Panc1 (cell line): ENCODE measurements at regions not wholly inside any gene's neighbourhood (a gene's known extent, or its start where the extent isn't known, plus 50 kb on each side); places are given as distances from the start of the nearest gene placed in this dataset.

Experiments
- ATAC-seq: fragments of 200-7000 bp; cut with Tn5 transposase; 2 replicates; pipeline ENCODE4 v1.9.1; 2020; ENCODE audit warnings: mild to moderate bottlenecking, moderate library complexity
- BruUV-seq: library from RNA; stranded (reverse); fragments of 400-500 nt; replicated peaks from 2 replicates; lab custom pipeline; 2021; lab: Mats Ljungman, UMichigan
- CTCF ChIA-PET: fragments of 300-600 bp; sonication (Branson Sonifier 250); formaldehyde crosslinking; loops from one replicate; lab custom pipeline; 2022; ENCODE audit warnings: antibody characterized with exemption; lab: Charles Lee
- POLR2A ChIA-PET: fragments of 300-600 bp; sonication (Branson Sonifier 250); formaldehyde crosslinking; loops from one replicate; lab custom pipeline; 2022; ENCODE audit warnings: antibody characterized with exemption; lab: Charles Lee
- DNase-seq: peaks from one replicate; pipeline ENCODE4 v3.0.0-alpha.2; 2010; ENCODE audit warnings: low read depth, low spot score
- H3K27ac ChIP-seq: 2 replicates; pipeline ENCODE4 v1.5.1; 2011; ENCODE audit warnings: mild to moderate bottlenecking, low read length, inconsistent platforms
- H3K27me3 ChIP-seq: fragments of 200-500 bp; sonication (Bioruptor generic); 2 replicates; pipeline ENCODE4 v1.6.0; 2014; ENCODE audit warnings: low read length, inconsistent platforms; ENCODE audit not compliant: control insufficient read depth, insufficient read depth
- H3K36me3 ChIP-seq: fragments of 200-500 bp; sonication (Bioruptor generic); 2 replicates; pipeline ENCODE4 v1.5.1; 2014; ENCODE audit warnings: inconsistent platforms, mild to moderate bottlenecking, low read length, moderate library complexity; ENCODE audit not compliant: control insufficient read depth, insufficient read depth
- H3K4me1 ChIP-seq: 2 replicates; pipeline ENCODE4 v1.5.1; 2011; ENCODE audit warnings: inconsistent platforms, mild to moderate bottlenecking, low read length, moderate library complexity; ENCODE audit not compliant: control insufficient read depth, insufficient read depth
- H3K4me3 ChIP-seq, 2 experiments: 2 replicates each; pipeline ENCODE4 v1.5.1; 2011 to 2012; ENCODE audit warnings: low read depth in 2 of 2, low read length in 2 of 2, mild to moderate bottlenecking in 2 of 2, inconsistent platforms in 1 of 2, moderate library complexity in 1 of 2
- H3K9me3 ChIP-seq: fragments of 200-500 bp; sonication (Bioruptor generic); 2 replicates; pipeline ENCODE4 v1.5.1; 2014; ENCODE audit warnings: low read depth, mild to moderate bottlenecking, inconsistent platforms, low read length, moderate library complexity; ENCODE audit not compliant: control insufficient read depth, insufficient read depth
- CTCF ChIP-seq: fragments of 450-650 bp; IDR thresholded peaks from 2 replicates; pipeline ENCODE4 v1.5.1; 2017; ENCODE audit warnings: mild to moderate bottlenecking
- POLR2AphosphoS5 ChIP-seq: IDR thresholded peaks from 2 replicates; pipeline ENCODE4 v1.6.1; 2012; ENCODE audit warnings: mild to moderate bottlenecking, low read depth, low read length, moderate library complexity
- SIN3A ChIP-seq: IDR thresholded peaks from 2 replicates; pipeline ENCODE4 v1.6.1; 2012; ENCODE audit warnings: low read depth, mild to moderate bottlenecking, low read length, moderate library complexity, borderline replicate concordance; ENCODE audit not compliant: insufficient read depth
- TCF7L2 ChIP-seq: IDR thresholded peaks from 2 replicates; pipeline ENCODE4 v1.6.1; 2011; ENCODE audit warnings: mild to moderate bottlenecking, low read depth, low read length, inconsistent platforms
- in situ Hi-C: cut with HindIII; loops from 2 replicates; pipeline ENCODE4 v1.10.0; 2016; ENCODE audit warnings: low sequenced_read_pairs, low pct_unique_long_range_greater_than_20kb
- intact Hi-C: fragments of 100-400 bp; cut with micrococcal nuclease; formaldehyde crosslinking; loops from one replicate; pipeline ENCODE4 v1.10.0; 2022; ENCODE audit not compliant: unreplicated experiment
- TF ChIP-seq, protein P1 (sequence below), 2 experiments: IDR thresholded peaks; 2 replicates each; pipeline ENCODE4 v1.6.1; 2011 to 2012; ENCODE audit warnings: low read depth in 2 of 2, control low read depth in 1 of 2, low read length in 1 of 2, mild to moderate bottlenecking in 1 of 2, moderate library complexity in 1 of 2; ENCODE audit not compliant: insufficient read depth in 1 of 2

GRCh38 chr3:64318668-64319271 is 93.5 kb upstream of the PRICKLE2 start:
- ATAC-seq (no peak), DNase-seq (no peak)
- no peak overlapping the region for H3K27ac ChIP-seq
- no peak overlapping the region for H3K4me3 ChIP-seq
- no peaks in the 10 kb centered on the region for H3K4me1 ChIP-seq
- intact Hi-C loops: no loop called here
- ChIA-PET CTCF (no interaction called here), POLR2A (no interaction called here)
- TF ChIP-seq, protein P1, sequence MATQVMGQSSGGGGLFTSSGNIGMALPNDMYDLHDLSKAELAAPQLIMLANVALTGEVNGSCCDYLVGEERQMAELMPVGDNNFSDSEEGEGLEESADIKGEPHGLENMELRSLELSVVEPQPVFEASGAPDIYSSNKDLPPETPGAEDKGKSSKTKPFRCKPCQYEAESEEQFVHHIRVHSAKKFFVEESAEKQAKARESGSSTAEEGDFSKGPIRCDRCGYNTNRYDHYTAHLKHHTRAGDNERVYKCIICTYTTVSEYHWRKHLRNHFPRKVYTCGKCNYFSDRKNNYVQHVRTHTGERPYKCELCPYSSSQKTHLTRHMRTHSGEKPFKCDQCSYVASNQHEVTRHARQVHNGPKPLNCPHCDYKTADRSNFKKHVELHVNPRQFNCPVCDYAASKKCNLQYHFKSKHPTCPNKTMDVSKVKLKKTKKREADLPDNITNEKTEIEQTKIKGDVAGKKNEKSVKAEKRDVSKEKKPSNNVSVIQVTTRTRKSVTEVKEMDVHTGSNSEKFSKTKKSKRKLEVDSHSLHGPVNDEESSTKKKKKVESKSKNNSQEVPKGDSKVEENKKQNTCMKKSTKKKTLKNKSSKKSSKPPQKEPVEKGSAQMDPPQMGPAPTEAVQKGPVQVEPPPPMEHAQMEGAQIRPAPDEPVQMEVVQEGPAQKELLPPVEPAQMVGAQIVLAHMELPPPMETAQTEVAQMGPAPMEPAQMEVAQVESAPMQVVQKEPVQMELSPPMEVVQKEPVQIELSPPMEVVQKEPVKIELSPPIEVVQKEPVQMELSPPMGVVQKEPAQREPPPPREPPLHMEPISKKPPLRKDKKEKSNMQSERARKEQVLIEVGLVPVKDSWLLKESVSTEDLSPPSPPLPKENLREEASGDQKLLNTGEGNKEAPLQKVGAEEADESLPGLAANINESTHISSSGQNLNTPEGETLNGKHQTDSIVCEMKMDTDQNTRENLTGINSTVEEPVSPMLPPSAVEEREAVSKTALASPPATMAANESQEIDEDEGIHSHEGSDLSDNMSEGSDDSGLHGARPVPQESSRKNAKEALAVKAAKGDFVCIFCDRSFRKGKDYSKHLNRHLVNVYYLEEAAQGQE (IDR thresholded peaks at IDR 0.05; ENCODE audit: insufficient read depth in 1 of 2, low read depth in 2 of 2, low read length in 1 of 2): no peak
- TF ChIP-seq CTCF (no peak), TCF7L2 (no peak), POLR2AphosphoS5 (no peak), SIN3A (no peak)
- H3K9me3 ChIP-seq: no peaks in the 10 kb centered on the region
- no peaks in the 10 kb centered on the region for H3K27me3 ChIP-seq
- H3K36me3 ChIP-seq: no peaks in the 10 kb centered on the region
- BruUV-seq: no TSS peak
- in situ Hi-C loops: no loop called here

DNA sequence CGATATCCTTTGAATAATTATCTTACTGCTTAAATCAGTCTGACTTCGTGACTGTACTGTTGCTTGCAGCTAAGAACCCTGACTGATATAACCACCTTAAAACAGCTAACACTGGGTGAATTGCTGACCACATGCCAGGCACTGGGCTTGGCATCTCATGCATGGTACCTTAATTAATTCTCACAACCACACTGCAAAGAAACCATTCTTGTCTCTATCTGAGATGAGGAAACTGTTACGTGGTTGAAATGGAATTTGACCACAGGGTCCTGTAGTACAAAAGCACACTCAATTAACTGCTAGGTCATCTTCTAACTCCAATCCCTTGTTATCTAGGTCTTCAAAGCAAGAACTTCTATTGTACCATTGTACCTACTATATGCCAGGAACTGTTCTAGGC is 92.7 kb upstream of the PRICKLE2 start:
- no peak overlapping the region for H3K27ac ChIP-seq
- no peak for ATAC-seq
- BruUV-seq: no TSS peak
- no peaks in the 10 kb centered on the region for H3K36me3 ChIP-seq
- ChIA-PET CTCF (no interaction called here), POLR2A (no interaction called here)
- intact Hi-C loops: no loop called here
- H3K4me3 ChIP-seq: no peak overlapping the region
- H3K4me1 ChIP-seq: no peaks in the 10 kb centered on the region
- in situ Hi-C loops: no loop called here
- H3K9me3 ChIP-seq: no peaks in the 10 kb centered on the region
- TF ChIP-seq, protein P1 (IDR thresholded peaks at IDR 0.05; ENCODE audit: insufficient read depth in 1 of 2, low read depth in 2 of 2, low read length in 1 of 2): no peak
- TF ChIP-seq POLR2AphosphoS5 (no peak), CTCF (no peak), SIN3A (no peak), TCF7L2 (no peak)
- no peaks in the 10 kb centered on the region for H3K27me3 ChIP-seq
- no peak for DNase-seq
